ENCODE measurements at regions not wholly inside any gene's neighbourhood (a gene's known extent, or its start where the extent isn't known, plus 50 kb on each side); places are given as distances from the start of the nearest gene placed in this dataset.

DNA sequence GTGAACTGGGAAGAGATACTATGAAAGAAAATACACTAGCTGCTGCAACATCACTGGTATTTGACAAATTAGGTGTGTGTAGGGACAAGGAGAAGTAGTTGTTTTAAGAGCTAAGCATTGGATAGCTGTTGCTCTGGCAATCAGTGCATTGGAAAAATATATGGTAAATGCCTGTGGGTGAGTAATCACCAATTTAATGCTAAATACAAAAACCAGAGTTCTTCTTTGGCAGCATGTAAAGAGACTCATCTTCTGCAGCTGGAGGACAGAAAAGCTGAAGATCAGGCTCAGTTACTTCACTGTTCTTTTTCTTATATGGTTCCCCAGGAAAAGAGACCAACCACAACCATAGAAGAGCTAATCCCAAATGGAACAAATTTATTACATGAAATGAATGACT is 201.8 kb upstream of the MPDZ start:
- DNase-seq (ENCODE audit: low spot score in 2 of 2) = no peak
- no peak for TF ChIP-seq CTCF (IDR thresholded peaks at IDR 0.05)
- no peak for TF ChIP-seq POLR2A (IDR thresholded peaks at IDR 0.05)
- TF ChIP-seq POLR2AphosphoS5 (IDR thresholded peaks at IDR 0.05) = no peak
- H3K27me3 ChIP-seq = no peaks in the 10 kb centered on the region
- no peak overlapping the region for H3K27ac ChIP-seq
- peaks cover 0 to 15% of the 10 kb centered on the region in 2 donors for H3K4me1 ChIP-seq
- no peaks in the 10 kb centered on the region for H3K36me3 ChIP-seq
- H3K4me3 ChIP-seq = no peak overlapping the region
- intact Hi-C loops (cut with DNase I; ENCODE audit: low total_unique reads) = no loop called here
- no peaks in the 10 kb centered on the region for H3K9me3 ChIP-seq

- H3K27ac ChIP-seq = no peak overlapping the region
- no peak overlapping the region for H3K4me3 ChIP-seq
- no peaks in the 10 kb centered on the region for H3K36me3 ChIP-seq
- no peaks in the 10 kb centered on the region for H3K27me3 ChIP-seq
- TF ChIP-seq POLR2A (IDR thresholded peaks at IDR 0.05) (no peak), CTCF (IDR thresholded peaks at IDR 0.05) (no peak), POLR2AphosphoS5 (IDR thresholded peaks at IDR 0.05) (no peak)
- DNase-seq (ENCODE audit: low spot score in 2 of 2) = no peak
- intact Hi-C loops (cut with DNase I; ENCODE audit: low total_unique reads) = no loop called here
- H3K9me3 ChIP-seq = peaks cover 0 to 5% of the 10 kb centered on the region in 2 donors
- H3K4me1 ChIP-seq = peaks cover 0 to 15% of the 10 kb centered on the region in 2 donors
These were observed 201.2 kb upstream of the MPDZ start for GRCh38 chr9:13480693-13481092.

DNA sequence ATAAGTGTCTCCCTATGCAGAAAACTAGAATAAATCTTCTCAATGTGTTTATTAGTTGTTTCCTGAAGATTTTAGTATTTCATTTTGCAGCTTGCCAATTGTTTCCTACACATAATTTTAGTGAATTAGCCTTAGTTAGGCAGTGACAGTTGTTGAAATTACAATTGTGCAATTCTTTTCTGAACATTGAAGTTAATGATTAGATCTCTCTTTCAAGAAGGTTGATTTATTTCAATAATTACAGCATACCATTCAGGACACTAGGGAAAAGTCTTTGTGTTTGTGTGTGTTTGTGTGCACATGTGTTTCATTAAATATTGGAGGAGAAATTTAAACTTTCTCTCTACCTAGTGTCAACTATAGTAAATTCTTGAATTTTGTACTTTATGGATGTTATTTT is 199.6 kb upstream of the MPDZ start:
- H3K4me1 ChIP-seq = peaks cover 0 to 11% of the 10 kb centered on the region in 2 donors
- H3K9me3 ChIP-seq = peaks cover 6 to 14% of the 10 kb centered on the region in 2 donors
- H3K27ac ChIP-seq = peak overlapping the region; percentile 38 to 60
- no peaks in the 10 kb centered on the region for H3K27me3 ChIP-seq
- H3K4me3 ChIP-seq = no peak overlapping the region
- DNase-seq (ENCODE audit: low spot score in 2 of 2) = no peak
- intact Hi-C loops (cut with DNase I; ENCODE audit: low total_unique reads) = no loop called here
- H3K36me3 ChIP-seq = no peaks in the 10 kb centered on the region
- TF ChIP-seq POLR2AphosphoS5 (IDR thresholded peaks at IDR 0.05) (no peak), POLR2A (IDR thresholded peaks at IDR 0.05) (no peak), CTCF (IDR thresholded peaks at IDR 0.05) (no peak)

DNA sequence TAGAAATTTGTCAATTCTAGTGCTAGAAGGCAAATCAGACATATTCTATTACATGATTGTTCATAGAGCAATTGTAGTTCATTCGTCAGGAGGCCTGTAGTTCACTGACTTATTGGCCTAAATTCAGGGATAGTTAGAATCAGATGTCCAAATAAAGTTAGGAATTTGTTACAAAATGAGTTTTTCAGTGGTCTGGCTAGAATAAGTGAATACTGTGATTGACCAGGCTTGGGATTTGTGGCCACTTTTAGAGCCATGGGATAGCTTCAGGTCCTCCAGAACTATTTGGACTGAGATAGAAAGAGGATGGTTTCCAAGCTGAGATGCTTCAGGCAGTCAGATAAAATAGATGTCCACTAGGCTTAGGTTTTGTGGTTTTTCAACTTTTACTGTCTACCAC is 199.1 kb upstream of the MPDZ start:
- no peak overlapping the region for H3K4me3 ChIP-seq
- peaks cover 0 to 7% of the 10 kb centered on the region in 2 donors for H3K4me1 ChIP-seq
- H3K9me3 ChIP-seq = peaks cover 6 to 14% of the 10 kb centered on the region in 2 donors
- no peaks in the 10 kb centered on the region for H3K27me3 ChIP-seq
- TF ChIP-seq POLR2A (IDR thresholded peaks at IDR 0.05) (no peak), POLR2AphosphoS5 (IDR thresholded peaks at IDR 0.05) (no peak), CTCF (IDR thresholded peaks at IDR 0.05) (no peak)
- H3K36me3 ChIP-seq = no peaks in the 10 kb centered on the region
- intact Hi-C loops (cut with DNase I; ENCODE audit: low total_unique reads) = no loop called here
- H3K27ac ChIP-seq = peak overlapping the region; percentile 38 to 60
- no peak for DNase-seq (ENCODE audit: low spot score in 2 of 2)

DNA sequence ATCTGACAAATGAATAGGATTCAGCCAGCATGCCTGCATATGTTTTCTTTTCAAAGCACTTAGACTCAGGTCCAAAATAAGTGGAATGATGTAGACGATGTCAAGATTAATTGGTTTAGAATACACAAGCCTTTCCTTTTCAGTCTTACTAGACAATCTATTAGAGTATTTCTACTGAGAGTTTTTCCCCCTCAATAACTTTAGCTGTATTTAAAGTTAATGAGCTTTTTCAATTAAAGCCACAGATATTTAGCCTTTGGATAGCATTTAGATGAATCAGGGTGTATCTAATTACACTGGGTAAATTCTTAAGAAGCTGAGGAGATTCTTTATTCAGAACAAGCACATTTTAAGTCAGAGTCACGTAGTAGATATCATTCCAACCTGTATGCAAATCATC is 198.7 kb upstream of the MPDZ start:
- Histone ChIP-seq H3K27me3 (no peaks in the 10 kb centered on the region), H3K36me3 (no peaks in the 10 kb centered on the region), H3K9me3 (peaks cover 6 to 14% of the 10 kb centered on the region in 2 donors), H3K27ac (peak overlapping the region; percentile 38 to 60), H3K4me1 (peaks cover 0 to 2% of the 10 kb centered on the region in 2 donors), H3K4me3 (no peak overlapping the region)
- no peak for DNase-seq (ENCODE audit: low spot score in 2 of 2)
- no peak for TF ChIP-seq POLR2AphosphoS5 (IDR thresholded peaks at IDR 0.05)
- TF ChIP-seq CTCF (IDR thresholded peaks at IDR 0.05) = no peak
- no peak for TF ChIP-seq POLR2A (IDR thresholded peaks at IDR 0.05)
- intact Hi-C loops (cut with DNase I; ENCODE audit: low total_unique reads) = no loop called here
